Endodermal cell (in vitro differentiated cells): ENCODE measurements at regions not wholly inside any gene's neighbourhood (a gene's known extent, or its start where the extent isn't known, plus 50 kb on each side); places are given as distances from the start of the nearest gene placed in this dataset.

Experiments used
- DNase-seq: peaks from one replicate; pipeline ENCODE4 v3.0.0-alpha.2; 2017
- H3K27ac ChIP-seq: 2 replicates; pipeline ENCODE4 v1.5.1; 2013; ENCODE audit warnings: mild to moderate bottlenecking, low read depth, low read length, moderate library complexity
- H3K27me3 ChIP-seq: 2 replicates; pipeline ENCODE4 v1.6.1; 2013; ENCODE audit warnings: mild to moderate bottlenecking, low read length, moderate library complexity; ENCODE audit not compliant: insufficient read depth, control insufficient read depth, poor library complexity, severe bottlenecking
- H3K36me3 ChIP-seq: 2 replicates; pipeline ENCODE4 v1.7.0; 2013; ENCODE audit warnings: mild to moderate bottlenecking, low read length, moderate library complexity; ENCODE audit not compliant: control insufficient read depth, insufficient read depth
- H3K4me1 ChIP-seq: one replicate; pipeline ENCODE4 v1.7.0; 2013; ENCODE audit warnings: low read length; ENCODE audit not compliant: control insufficient read depth, insufficient read depth
- H3K4me3 ChIP-seq: 2 replicates; pipeline ENCODE4 v1.5.1; 2013; ENCODE audit warnings: mild to moderate bottlenecking, low read length, moderate library complexity
- H3K9ac ChIP-seq: 2 replicates; pipeline ENCODE4 v1.6.1; 2013; ENCODE audit warnings: mild to moderate bottlenecking, low read length, moderate library complexity; ENCODE audit not compliant: poor library complexity, severe bottlenecking; ENCODE audit errors: extremely low read depth
- H3K9me3 ChIP-seq: 2 replicates; pipeline ENCODE4 v1.6.1; 2013; ENCODE audit warnings: mild to moderate bottlenecking, low read length, moderate library complexity; ENCODE audit not compliant: control insufficient read depth
- H3K27ac Mint-ChIP-seq: 2 replicates; pipeline ENCODE4 v1.8.0; 2020; ENCODE audit warnings: mixed read lengths
- H3K27me3 Mint-ChIP-seq: 2 replicates; pipeline ENCODE4 v1.8.0; 2021; ENCODE audit warnings: mild to moderate bottlenecking, mixed read lengths; ENCODE audit not compliant: insufficient read depth
- H3K36me3 Mint-ChIP-seq: 2 replicates; pipeline ENCODE4 v1.8.0; 2020; ENCODE audit warnings: low read depth, mixed read lengths
- H3K4me1 Mint-ChIP-seq: 2 replicates; pipeline ENCODE4 v1.8.0; 2020; ENCODE audit warnings: mixed read lengths
- H3K4me3 Mint-ChIP-seq: 2 replicates; pipeline ENCODE4 v1.8.0; 2020; ENCODE audit warnings: mild to moderate bottlenecking, moderate library complexity, mixed read lengths
- H3K9me3 Mint-ChIP-seq: 2 replicates; pipeline ENCODE4 v1.8.0; 2020; ENCODE audit warnings: mild to moderate bottlenecking, mixed read lengths
- WGBS, 2 experiments: methylation state at CpG; one replicate each; pipeline versions ENCODE4 v1.1.5 to v1.1.7; 2013; ENCODE audit warnings: missing lambda C conversion rate in 2 of 2, mixed read lengths in 1 of 2; ENCODE audit not compliant: insufficient coverage in 1 of 2, insufficient read length in 1 of 2; 5-methylcytosine and 5-hydroxymethylcytosine counted together
- TF ChIP-seq, protein P1 (sequence below): fragments of 200-600 bp; sonication (generic); conservative IDR thresholded peaks from 2 replicates; pipeline ENCODE4 v1.5.0; 2021; ENCODE audit warnings: antibody characterized with exemption, mild to moderate bottlenecking

DNA sequence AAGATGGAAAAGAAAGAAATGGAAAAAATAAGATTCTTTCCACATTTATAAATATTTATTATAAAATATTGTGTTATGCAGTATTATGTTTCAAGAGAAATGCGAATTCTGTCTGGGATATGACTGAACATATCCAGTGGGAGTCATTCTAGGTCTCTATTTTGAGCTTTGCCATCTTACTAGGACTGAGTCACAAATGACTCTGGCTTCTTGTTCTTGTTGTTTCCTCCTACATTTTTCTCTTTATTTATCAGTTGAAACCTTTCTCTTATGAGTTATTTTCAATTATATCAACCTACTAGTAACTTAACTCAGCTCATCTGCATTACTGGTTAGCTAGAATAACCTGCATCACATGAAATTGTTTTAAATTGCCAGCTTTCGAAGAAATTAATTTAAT is 1247.3 kb downstream of the SLITRK1 start:
- Mint-ChIP-seq H3K27me3 (no peaks in the 10 kb centered on the region), H3K9me3 (no peaks in the 10 kb centered on the region), H3K27ac (no peak overlapping the region), H3K4me1 (no peaks in the 10 kb centered on the region), H3K36me3 (no peaks in the 10 kb centered on the region), H3K4me3 (no peak overlapping the region)
- no peak overlapping the region for H3K9ac ChIP-seq
- no peaks in the 10 kb centered on the region for H3K27me3 ChIP-seq
- TF ChIP-seq, protein P1, sequence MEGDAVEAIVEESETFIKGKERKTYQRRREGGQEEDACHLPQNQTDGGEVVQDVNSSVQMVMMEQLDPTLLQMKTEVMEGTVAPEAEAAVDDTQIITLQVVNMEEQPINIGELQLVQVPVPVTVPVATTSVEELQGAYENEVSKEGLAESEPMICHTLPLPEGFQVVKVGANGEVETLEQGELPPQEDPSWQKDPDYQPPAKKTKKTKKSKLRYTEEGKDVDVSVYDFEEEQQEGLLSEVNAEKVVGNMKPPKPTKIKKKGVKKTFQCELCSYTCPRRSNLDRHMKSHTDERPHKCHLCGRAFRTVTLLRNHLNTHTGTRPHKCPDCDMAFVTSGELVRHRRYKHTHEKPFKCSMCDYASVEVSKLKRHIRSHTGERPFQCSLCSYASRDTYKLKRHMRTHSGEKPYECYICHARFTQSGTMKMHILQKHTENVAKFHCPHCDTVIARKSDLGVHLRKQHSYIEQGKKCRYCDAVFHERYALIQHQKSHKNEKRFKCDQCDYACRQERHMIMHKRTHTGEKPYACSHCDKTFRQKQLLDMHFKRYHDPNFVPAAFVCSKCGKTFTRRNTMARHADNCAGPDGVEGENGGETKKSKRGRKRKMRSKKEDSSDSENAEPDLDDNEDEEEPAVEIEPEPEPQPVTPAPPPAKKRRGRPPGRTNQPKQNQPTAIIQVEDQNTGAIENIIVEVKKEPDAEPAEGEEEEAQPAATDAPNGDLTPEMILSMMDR = no peak
- WGBS, 2 experiments = 91 to 100% methylated on average over 1 of the region's 2 CpGs
- H3K4me1 ChIP-seq = no peaks in the 10 kb centered on the region
- DNase-seq = no peak
- H3K36me3 ChIP-seq = no peaks in the 10 kb centered on the region
- H3K9me3 ChIP-seq = no peaks in the 10 kb centered on the region
- no peak overlapping the region for H3K27ac ChIP-seq
- no peak overlapping the region for H3K4me3 ChIP-seq

DNA sequence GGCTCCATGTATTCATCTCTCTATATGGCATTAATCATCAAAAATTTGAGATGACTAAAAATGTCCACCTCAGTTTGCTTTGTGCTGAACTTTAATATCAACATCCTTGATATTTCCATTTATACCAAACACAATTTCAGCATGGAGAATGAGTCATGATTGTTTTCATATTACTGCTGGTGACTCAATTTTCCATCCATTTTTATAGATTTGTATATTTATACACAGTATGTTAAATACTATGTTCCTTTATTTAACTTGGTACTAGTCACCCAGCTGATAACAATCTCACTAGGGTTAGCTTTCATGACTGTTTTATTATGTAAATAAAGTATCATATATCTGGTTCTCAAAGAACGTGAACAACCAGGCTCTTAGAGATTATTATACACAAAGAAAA is 1255.1 kb downstream of the SLITRK1 start:
- Mint-ChIP-seq H3K4me1 (no peaks in the 10 kb centered on the region), H3K27me3 (no peaks in the 10 kb centered on the region), H3K4me3 (no peak overlapping the region), H3K27ac (no peak overlapping the region), H3K36me3 (no peaks in the 10 kb centered on the region), H3K9me3 (no peaks in the 10 kb centered on the region)
- Histone ChIP-seq H3K9ac (no peak overlapping the region), H3K27me3 (no peaks in the 10 kb centered on the region), H3K4me1 (no peaks in the 10 kb centered on the region), H3K27ac (no peak overlapping the region), H3K4me3 (no peak overlapping the region), H3K9me3 (no peaks in the 10 kb centered on the region), H3K36me3 (no peaks in the 10 kb centered on the region)
- no peak for DNase-seq
- TF ChIP-seq, protein P1 = no peak
- WGBS, 2 experiments = no CpG with 5 or more reads among the region's 1 CpG

DNA sequence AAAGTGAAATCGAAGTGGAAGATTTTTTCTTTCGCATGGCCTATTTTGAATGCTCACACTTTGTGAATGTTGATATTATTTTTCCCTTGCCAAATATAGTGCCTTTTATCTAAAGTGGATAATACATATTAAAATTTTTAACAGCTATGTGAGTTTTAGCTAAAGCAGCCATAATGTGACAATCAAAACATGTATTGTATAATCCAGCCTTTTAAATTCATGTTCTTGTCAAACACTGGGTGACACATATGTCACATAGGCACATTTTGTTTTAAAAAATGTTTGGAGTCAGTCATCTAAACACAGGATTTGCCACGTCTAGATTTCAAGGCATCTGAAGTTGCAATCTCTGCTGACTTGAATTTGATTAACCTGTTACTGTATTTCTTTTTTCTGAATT is 1256.6 kb downstream of the SLITRK1 start:
- Histone ChIP-seq H3K4me3 (no peak overlapping the region), H3K36me3 (no peaks in the 10 kb centered on the region), H3K27me3 (no peaks in the 10 kb centered on the region), H3K4me1 (no peaks in the 10 kb centered on the region), H3K27ac (no peak overlapping the region), H3K9ac (no peak overlapping the region), H3K9me3 (no peaks in the 10 kb centered on the region)
- Mint-ChIP-seq H3K36me3 (no peaks in the 10 kb centered on the region), H3K27ac (no peak overlapping the region), H3K4me3 (no peak overlapping the region), H3K9me3 (no peaks in the 10 kb centered on the region), H3K4me1 (no peaks in the 10 kb centered on the region), H3K27me3 (no peaks in the 10 kb centered on the region)
- 87 to 100% methylated on average over 1 to 3 of the region's 3 CpGs for WGBS, 2 experiments
- TF ChIP-seq, protein P1 = no peak
- no peak for DNase-seq
